Stimulated activated naive CD8-positive, alpha-beta T cell treated with anti-CD3 and anti-CD28 coated beads, Interleukin-15, amount 100 ng/mL, for 72 hours (primary cell): ENCODE measurements at regions not wholly inside any gene's neighbourhood (a gene's known extent, or its start where the extent isn't known, plus 50 kb on each side); places are given as distances from the start of the nearest gene placed in this dataset.

ENCODE experiments used
- ATAC-seq: fragments of 150-1000 bp; cut with Tn5 transposase; 2 replicates; pipeline ENCODE4 v1.10.0; 2021; ENCODE audit warnings: mild to moderate bottlenecking, moderate library complexity
- DNase-seq, 2 donors: peaks; one replicate each; pipeline ENCODE4 v3.0.0; 2021 to 2022
- H3K27ac Mint-ChIP-seq, 2 donors: one replicate each; pipeline ENCODE4 v1.8.0; 2022; ENCODE audit warnings: mild to moderate bottlenecking in 2 of 2, mixed read lengths in 2 of 2, moderate library complexity in 2 of 2
- H3K27me3 Mint-ChIP-seq: one replicate; pipeline ENCODE4 v1.8.0; 2022; ENCODE audit warnings: mixed read lengths
- H3K4me1 Mint-ChIP-seq: one replicate; pipeline ENCODE4 v1.8.0; 2022; ENCODE audit warnings: mild to moderate bottlenecking, mixed read lengths
- H3K4me3 Mint-ChIP-seq, 2 donors: one replicate each; pipeline ENCODE4 v1.8.0; 2022; ENCODE audit warnings: mild to moderate bottlenecking in 2 of 2, mixed read lengths in 2 of 2, moderate library complexity in 1 of 2
- H3K9me3 Mint-ChIP-seq, 2 donors: one replicate each; pipeline ENCODE4 v1.8.0; 2022; ENCODE audit warnings: mixed read lengths in 2 of 2

- no peak overlapping the region for H3K4me3 Mint-ChIP-seq
- no peaks in the 10 kb centered on the region for H3K27me3 Mint-ChIP-seq
- DNase-seq (no peak), ATAC-seq (no peak)
- peaks cover 0 to 5% of the 10 kb centered on the region in 2 donors for H3K9me3 Mint-ChIP-seq
- H3K4me1 Mint-ChIP-seq: no peaks in the 10 kb centered on the region
- H3K27ac Mint-ChIP-seq: no peak overlapping the region
Observed at GRCh38 chr3:25117005-25117593, 311.0 kb upstream of the RARB start.

- no peak for ATAC-seq
- Mint-ChIP-seq H3K9me3 (peaks cover 0 to 12% of the 10 kb centered on the region in 2 donors), H3K27ac (no peak overlapping the region), H3K4me3 (no peak overlapping the region), H3K27me3 (no peaks in the 10 kb centered on the region), H3K4me1 (no peaks in the 10 kb centered on the region)
- no peak for DNase-seq
Observed at GRCh38 chr3:25119682-25120081, 308.4 kb upstream of the RARB start.

GRCh38 chr3:25120665-25121064 lies 307.4 kb upstream of the RARB start:
- no peak overlapping the region for H3K27ac Mint-ChIP-seq
- H3K4me3 Mint-ChIP-seq: no peak overlapping the region
- H3K9me3 Mint-ChIP-seq: peaks cover 0 to 12% of the 10 kb centered on the region in 2 donors
- H3K4me1 Mint-ChIP-seq: no peaks in the 10 kb centered on the region
- DNase-seq: no peak
- ATAC-seq: no peak
- H3K27me3 Mint-ChIP-seq: no peaks in the 10 kb centered on the region

- no peak for DNase-seq
- Mint-ChIP-seq H3K27ac (no peak overlapping the region), H3K4me1 (no peaks in the 10 kb centered on the region), H3K4me3 (no peak overlapping the region), H3K9me3 (peaks cover 12 to 16% of the 10 kb centered on the region in 2 donors), H3K27me3 (no peaks in the 10 kb centered on the region)
- no peak for ATAC-seq
Observed at GRCh38 chr3:25125201-25125600, 302.9 kb upstream of the RARB start.

- Mint-ChIP-seq H3K27ac (no peak overlapping the region), H3K4me3 (no peak overlapping the region), H3K9me3 (peaks cover 14 to 22% of the 10 kb centered on the region in 2 donors), H3K4me1 (no peaks in the 10 kb centered on the region), H3K27me3 (no peaks in the 10 kb centered on the region)
- ATAC-seq (no peak), DNase-seq (no peak)
Observed at GRCh38 chr3:25128735-25129134, 299.3 kb upstream of the RARB start.

GRCh38 chr3:25130724-25131520 lies 297.1 kb upstream of the RARB start:
- H3K27me3 Mint-ChIP-seq: no peaks in the 10 kb centered on the region
- H3K9me3 Mint-ChIP-seq: peaks cover 13 to 22% of the 10 kb centered on the region in 2 donors
- H3K4me3 Mint-ChIP-seq: no peak overlapping the region
- no peak for DNase-seq
- no peak overlapping the region for H3K27ac Mint-ChIP-seq
- H3K4me1 Mint-ChIP-seq: no peaks in the 10 kb centered on the region
- no peak for ATAC-seq

GRCh38 chr3:25133588-25133987 lies 294.5 kb upstream of the RARB start:
- DNase-seq (no peak), ATAC-seq (no peak)
- Mint-ChIP-seq H3K4me1 (no peaks in the 10 kb centered on the region), H3K9me3 (peaks cover 4 to 10% of the 10 kb centered on the region in 2 donors), H3K4me3 (no peak overlapping the region), H3K27ac (no peak overlapping the region), H3K27me3 (no peaks in the 10 kb centered on the region)

- Mint-ChIP-seq H3K9me3 (peaks cover 0 to 4% of the 10 kb centered on the region in 2 donors), H3K27ac (no peak overlapping the region)
- no peak for DNase-seq
Observed at GRCh38 chr3:25137606-25138005, 290.5 kb upstream of the RARB start.

GRCh38 chr3:25139267-25139666 lies 288.8 kb upstream of the RARB start:
- Mint-ChIP-seq H3K4me1 (no peaks in the 10 kb centered on the region), H3K27me3 (no peaks in the 10 kb centered on the region), H3K4me3 (no peak overlapping the region), H3K9me3 (peaks cover 0 to 6% of the 10 kb centered on the region in 2 donors), H3K27ac (no peak overlapping the region)
- DNase-seq: no peak
- no peak for ATAC-seq

More at GRCh38 chr3:25137606-25138005, 290.5 kb upstream of the RARB start:
- H3K27me3 Mint-ChIP-seq: no peaks in the 10 kb centered on the region
- no peak for ATAC-seq
- H3K4me3 Mint-ChIP-seq: no peak overlapping the region
- H3K4me1 Mint-ChIP-seq: no peaks in the 10 kb centered on the region

- H3K27ac Mint-ChIP-seq: no peak overlapping the region
- peaks cover 0 to 7% of the 10 kb centered on the region in 2 donors for H3K9me3 Mint-ChIP-seq
- H3K27me3 Mint-ChIP-seq: no peaks in the 10 kb centered on the region
- DNase-seq (no peak), ATAC-seq (no peak)
- no peaks in the 10 kb centered on the region for H3K4me1 Mint-ChIP-seq
- H3K4me3 Mint-ChIP-seq: no peak overlapping the region
Observed at GRCh38 chr3:25142609-25143355, 285.3 kb upstream of the RARB start.

GRCh38 chr3:25143356-25144025 lies 284.6 kb upstream of the RARB start:
- no peak for ATAC-seq
- no peaks in the 10 kb centered on the region for H3K27me3 Mint-ChIP-seq
- no peak overlapping the region for H3K27ac Mint-ChIP-seq
- no peak overlapping the region for H3K4me3 Mint-ChIP-seq
- H3K9me3 Mint-ChIP-seq: peaks cover 0 to 7% of the 10 kb centered on the region in 2 donors
- no peak for DNase-seq
- no peaks in the 10 kb centered on the region for H3K4me1 Mint-ChIP-seq

GRCh38 chr3:25144430-25144829 lies 283.6 kb upstream of the RARB start:
- ATAC-seq (no peak), DNase-seq (no peak)
- Mint-ChIP-seq H3K9me3 (peaks cover 0 to 7% of the 10 kb centered on the region in 2 donors), H3K27me3 (no peaks in the 10 kb centered on the region), H3K27ac (no peak overlapping the region), H3K4me3 (no peak overlapping the region), H3K4me1 (no peaks in the 10 kb centered on the region)

- DNase-seq (no peak), ATAC-seq (no peak)
- Mint-ChIP-seq H3K27ac (peak overlapping the region in 1 of 2 donors; percentile 39), H3K4me1 (no peaks in the 10 kb centered on the region), H3K4me3 (no peak overlapping the region), H3K9me3 (peaks cover 0 to 7% of the 10 kb centered on the region in 2 donors), H3K27me3 (no peaks in the 10 kb centered on the region)
Observed at GRCh38 chr3:25145176-25145575, 282.9 kb upstream of the RARB start.

GRCh38 chr3:25150199-25150598 lies 277.9 kb upstream of the RARB start:
- H3K27ac Mint-ChIP-seq: no peak overlapping the region
- ATAC-seq (no peak), DNase-seq (no peak)
- no peaks in the 10 kb centered on the region for H3K9me3 Mint-ChIP-seq
- no peaks in the 10 kb centered on the region for H3K27me3 Mint-ChIP-seq
- H3K4me3 Mint-ChIP-seq: no peak overlapping the region
- no peaks in the 10 kb centered on the region for H3K4me1 Mint-ChIP-seq

GRCh38 chr3:25151281-25151902 lies 276.7 kb upstream of the RARB start:
- no peaks in the 10 kb centered on the region for H3K4me1 Mint-ChIP-seq
- H3K4me3 Mint-ChIP-seq: no peak overlapping the region
- no peaks in the 10 kb centered on the region for H3K27me3 Mint-ChIP-seq
- ATAC-seq (no peak), DNase-seq (no peak)
- no peak overlapping the region for H3K27ac Mint-ChIP-seq
- no peaks in the 10 kb centered on the region for H3K9me3 Mint-ChIP-seq
